ENCODE measurements at regions not wholly inside any gene's neighbourhood (a gene's known extent, or its start where the extent isn't known, plus 50 kb on each side); places are given as distances from the start of the nearest gene placed in this dataset.

DNA sequence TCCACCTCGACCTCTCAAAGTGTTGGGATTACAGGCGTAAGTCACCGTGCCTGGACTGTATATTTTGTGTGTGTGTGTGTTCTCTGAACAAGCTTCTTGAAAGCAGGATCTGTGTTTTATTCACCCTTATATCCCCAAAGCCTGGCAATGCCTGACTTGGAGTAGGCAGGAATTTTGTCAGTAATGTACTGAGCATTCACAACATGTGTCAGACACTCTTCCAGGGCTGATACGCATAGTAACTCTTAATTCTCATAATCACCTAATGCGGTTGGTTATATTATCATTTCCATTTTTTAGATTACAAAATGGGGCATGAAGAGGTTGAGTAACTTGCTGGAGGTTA, 50.4 kb upstream of the PLEKHG3 start:
- Histone ChIP-seq H3K27ac (ENCODE audit: insufficient read depth, low read depth, low read length) (no peak overlapping the region), H3K27me3 (ENCODE audit: control insufficient read depth in 2 of 2, insufficient read depth in 2 of 2, low read length in 2 of 2) (peaks cover 2% of the 10 kb centered on the region in 2 experiments), H3K79me2 (ENCODE audit: control insufficient read depth, insufficient read depth, low read length) (no peaks in the 10 kb centered on the region), H4K20me1 (replicated peaks; ENCODE audit: control insufficient read depth, extremely low read depth, insufficient read depth, low read length) (no peaks in the 10 kb centered on the region), H3K9me1 (replicated peaks; ENCODE audit: control insufficient read depth, extremely low read depth, insufficient read depth, low read length) (no peaks in the 10 kb centered on the region), H3K4me2 (ENCODE audit: insufficient read depth, low read length) (peak overlapping the region; percentile 8), H3K9me3 (replicated peaks; ENCODE audit: control insufficient read depth, insufficient read depth, low read length) (no peaks in the 10 kb centered on the region), H3K36me3 (ENCODE audit: control insufficient read depth in 2 of 2, extremely low read depth in 1 of 2, insufficient read depth in 2 of 2, low read length in 2 of 2) (no peaks in the 10 kb centered on the region), H3K4me1 (ENCODE audit: control insufficient read depth, extremely low read depth, insufficient read depth, low read length) (peaks cover 9% of the 10 kb centered on the region), H3K4me3 (replicated peaks in 1 of 3; ENCODE audit: insufficient read depth in 1 of 3, low read depth in 1 of 3, low read length in 3 of 3) (no peak overlapping the region), H3K9ac (replicated peaks; ENCODE audit: extremely low read depth, insufficient read depth, low read length) (no peak overlapping the region), H2AFZ (ENCODE audit: low read depth, low read length) (no peak overlapping the region)
- dilution Hi-C loops (cut with MboI; ENCODE audit: extremely low pct_ligation_motif_present, low sequenced_read_pairs), result no loop called here
- DNase-seq (ENCODE audit: low read depth, low spot score) (no peak), FAIRE-seq (no peak)
- ChIA-PET CTCF (interaction anchor here (0.8 to 1.7 kb wide), 3 partner anchors 17 to 238 kb away, joined by 3 to 4 read pairs (median 4); no protein-coding TSS in a partner anchor), POLR2A (no interaction called here)
- BruUV-seq (replicated peaks), result no TSS peak
- intact Hi-C loops (cut with micrococcal nuclease), result no loop called here
- TF ChIP-seq EZH2 (IDR thresholded peaks at IDR 0.05; ENCODE audit: borderline replicate concordance, low read depth, low read length, severe bottlenecking) (no peak), POLR2A (IDR thresholded peaks at IDR 0.05; ENCODE audit: low read depth, low read length) (no peak), MYC (IDR thresholded peaks at IDR 0.05; ENCODE audit: low read depth, low read length) (no peak), POLR2AphosphoS5 (IDR thresholded peaks at IDR 0.05; ENCODE audit: insufficient read depth, low read depth, low read length) (no peak), GATA2 (IDR thresholded peaks at IDR 0.05; ENCODE audit: insufficient read depth, insufficient read length, low read depth, low read length) (no peak), FOS (IDR thresholded peaks at IDR 0.05; ENCODE audit: borderline replicate concordance, insufficient read depth, low read length) (no peak), JUN (IDR thresholded peaks at IDR 0.05; ENCODE audit: borderline replicate concordance, insufficient read depth, insufficient read length, low read depth) (no peak)
- TF ChIP-seq, protein P1, sequence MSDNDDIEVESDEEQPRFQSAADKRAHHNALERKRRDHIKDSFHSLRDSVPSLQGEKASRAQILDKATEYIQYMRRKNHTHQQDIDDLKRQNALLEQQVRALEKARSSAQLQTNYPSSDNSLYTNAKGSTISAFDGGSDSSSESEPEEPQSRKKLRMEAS (IDR thresholded peaks at IDR 0.05; ENCODE audit: insufficient read depth, insufficient read length), result no peak
- TF ChIP-seq, protein P2, sequence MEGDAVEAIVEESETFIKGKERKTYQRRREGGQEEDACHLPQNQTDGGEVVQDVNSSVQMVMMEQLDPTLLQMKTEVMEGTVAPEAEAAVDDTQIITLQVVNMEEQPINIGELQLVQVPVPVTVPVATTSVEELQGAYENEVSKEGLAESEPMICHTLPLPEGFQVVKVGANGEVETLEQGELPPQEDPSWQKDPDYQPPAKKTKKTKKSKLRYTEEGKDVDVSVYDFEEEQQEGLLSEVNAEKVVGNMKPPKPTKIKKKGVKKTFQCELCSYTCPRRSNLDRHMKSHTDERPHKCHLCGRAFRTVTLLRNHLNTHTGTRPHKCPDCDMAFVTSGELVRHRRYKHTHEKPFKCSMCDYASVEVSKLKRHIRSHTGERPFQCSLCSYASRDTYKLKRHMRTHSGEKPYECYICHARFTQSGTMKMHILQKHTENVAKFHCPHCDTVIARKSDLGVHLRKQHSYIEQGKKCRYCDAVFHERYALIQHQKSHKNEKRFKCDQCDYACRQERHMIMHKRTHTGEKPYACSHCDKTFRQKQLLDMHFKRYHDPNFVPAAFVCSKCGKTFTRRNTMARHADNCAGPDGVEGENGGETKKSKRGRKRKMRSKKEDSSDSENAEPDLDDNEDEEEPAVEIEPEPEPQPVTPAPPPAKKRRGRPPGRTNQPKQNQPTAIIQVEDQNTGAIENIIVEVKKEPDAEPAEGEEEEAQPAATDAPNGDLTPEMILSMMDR (IDR thresholded peaks at IDR 0.05; ENCODE audit: extremely low read depth in 1 of 2, insufficient read depth in 1 of 2, low read depth in 1 of 2, low read length in 2 of 2), result no peak

Measured in endothelial cell of umbilical vein (primary cell).